SU-DHL-6 (cell line): ENCODE measurements at regions not wholly inside any gene's neighbourhood (a gene's known extent, or its start where the extent isn't known, plus 50 kb on each side); places are given as distances from the start of the nearest gene placed in this dataset.
"Not testable (repeated sequence)": the region's sequence is repeated elsewhere in the genome, so short reads cannot be mapped to it uniquely, and the experiment has no call there.

Experiments
- H2AFZ ChIP-seq: fragments of 200-600 bp; sonication (generic); 2 replicates; pipeline ENCODE4 v1.6.1; 2014; ENCODE audit warnings: low read depth, mild to moderate bottlenecking, moderate library complexity, mixed read lengths, antibody characterized with exemption, low read length; ENCODE audit not compliant: severe bottlenecking
- H3F3A ChIP-seq: fragments of 200-600 bp; shearing (Covaris generic); 2 replicates; pipeline ENCODE4 v1.6.0; 2016; ENCODE audit warnings: antibody characterized with exemption, mild to moderate bottlenecking; ENCODE audit not compliant: insufficient read depth
- H3K27ac ChIP-seq: fragments of 200-600 bp; sonication (generic); 2 replicates; pipeline ENCODE4 v1.5.1; 2016; ENCODE audit warnings: low read depth, mild to moderate bottlenecking, low read length, moderate library complexity, mixed read lengths
- H3K27me3 ChIP-seq: fragments of 200-600 bp; sonication (generic), shearing (Covaris generic); 2 replicates; pipeline ENCODE4 v1.6.0; 2014; ENCODE audit warnings: mild to moderate bottlenecking, low read length
- H3K36me3 ChIP-seq: fragments of 200-600 bp; sonication (generic); 2 replicates; pipeline ENCODE4 v1.6.1; 2014; ENCODE audit warnings: mild to moderate bottlenecking, low read length, mixed read lengths
- H3K4me2 ChIP-seq: fragments of 300-600, 200-600 bp; shearing (Covaris generic), sonication (generic); 2 replicates; pipeline ENCODE4 v1.6.0; 2014; ENCODE audit warnings: low read length, low read depth, mild to moderate bottlenecking; ENCODE audit not compliant: poor library complexity, severe bottlenecking
- H3K4me3 ChIP-seq: fragments of 200-600 bp; sonication (generic); 2 replicates; pipeline ENCODE4 v1.5.1; 2014; ENCODE audit warnings: antibody characterized with exemption, low read length, mild to moderate bottlenecking, mixed read lengths; ENCODE audit not compliant: insufficient read depth, poor library complexity, severe bottlenecking
- H3K79me2 ChIP-seq: fragments of 200-600 bp; sonication (generic); 2 replicates; pipeline ENCODE4 v1.6.1; 2014; ENCODE audit warnings: mild to moderate bottlenecking, low read length, moderate library complexity; ENCODE audit not compliant: insufficient read depth
- H3K9ac ChIP-seq: fragments of 200-600 bp; sonication (generic); 2 replicates; pipeline ENCODE4 v1.7.0; 2014; ENCODE audit warnings: mild to moderate bottlenecking, low read length
- H3K9me2 ChIP-seq: fragments of 200-600 bp; sonication (generic); replicated peaks from 2 replicates; pipeline ENCODE4 v1.6.1; 2014; ENCODE audit warnings: low read length; ENCODE audit not compliant: insufficient read depth
- H3K9me3 ChIP-seq: fragments of 200-600 bp; sonication (generic); 2 replicates; pipeline ENCODE4 v1.6.1; 2014; ENCODE audit warnings: low read length, mixed read lengths; ENCODE audit not compliant: insufficient read depth
- H4K20me1 ChIP-seq: fragments of 200-600 bp; sonication (generic); 2 replicates; pipeline ENCODE4 v1.6.1; 2014; ENCODE audit warnings: low read depth, mild to moderate bottlenecking, antibody characterized with exemption, low read length, moderate library complexity, mixed read lengths
- CTCF ChIP-seq: fragments of 200-600 bp; sonication (generic); IDR thresholded peaks from one replicate; pipeline ENCODE4 v1.5.1; 2017; ENCODE audit warnings: antibody characterized with exemption, mild to moderate bottlenecking, low read length, moderate library complexity; ENCODE audit not compliant: insufficient read depth, poor library complexity, severe bottlenecking
- EZH2phosphoT487 ChIP-seq: fragments of 200-600 bp; sonication (generic), shearing (Covaris generic); conservative IDR thresholded peaks from 2 replicates; pipeline ENCODE4 v1.6.1; 2018; ENCODE audit warnings: mild to moderate bottlenecking, antibody characterized with exemption, low read length, moderate library complexity, mixed read lengths

- no peaks in the 10 kb centered on the region for H3F3A ChIP-seq
- no peak overlapping the region for H3K27ac ChIP-seq
- no peak overlapping the region for H3K4me3 ChIP-seq
- H3K4me2 ChIP-seq: no peak overlapping the region
- H3K9me3 ChIP-seq: no peaks in the 10 kb centered on the region
- no peak overlapping the region for H3K9ac ChIP-seq
- H3K27me3 ChIP-seq: no peaks in the 10 kb centered on the region
- H3K79me2 ChIP-seq: no peaks in the 10 kb centered on the region
- no peak for TF ChIP-seq EZH2phosphoT487
- no peak for TF ChIP-seq CTCF
- H4K20me1 ChIP-seq: no peaks in the 10 kb centered on the region
- H3K36me3 ChIP-seq: no peaks in the 10 kb centered on the region
- H3K9me2 ChIP-seq: no peaks in the 10 kb centered on the region
- H2AFZ ChIP-seq: no peak overlapping the region
Observed at GRCh38 chr5:12951846-12952245, 992.6 kb downstream of the DNAH5 start.

- no peaks in the 10 kb centered on the region for H3K9me2 ChIP-seq
- H2AFZ ChIP-seq: no peak overlapping the region
- H3K9me3 ChIP-seq: no peaks in the 10 kb centered on the region
- H3K4me3 ChIP-seq: no peak overlapping the region
- H3K27me3 ChIP-seq: no peaks in the 10 kb centered on the region
- no peak for TF ChIP-seq CTCF
- no peak for TF ChIP-seq EZH2phosphoT487
- no peak overlapping the region for H3K27ac ChIP-seq
- H4K20me1 ChIP-seq: no peaks in the 10 kb centered on the region
- no peak overlapping the region for H3K4me2 ChIP-seq
- no peaks in the 10 kb centered on the region for H3K36me3 ChIP-seq
- H3K9ac ChIP-seq: no peak overlapping the region
- H3K79me2 ChIP-seq: no peaks in the 10 kb centered on the region
- no peaks in the 10 kb centered on the region for H3F3A ChIP-seq
Observed at GRCh38 chr5:12947379-12947778, 997.1 kb downstream of the DNAH5 start.

GRCh38 chr5:12945477-12945876 lies 999.0 kb downstream of the DNAH5 start:
- H3K9ac ChIP-seq, H3F3A ChIP-seq, H3K27me3 ChIP-seq, H3K9me3 ChIP-seq, H3K36me3 ChIP-seq, H3K27ac ChIP-seq, H3K79me2 ChIP-seq, H3K4me3 ChIP-seq, H3K4me2 ChIP-seq, H2AFZ ChIP-seq, H4K20me1 ChIP-seq, H3K9me2 ChIP-seq: not testable (repeated sequence)

GRCh38 chr5:12936221-12936620 lies 1008.3 kb downstream of the DNAH5 start:
- Histone ChIP-seq H3K9me2 (no peaks in the 10 kb centered on the region), H3K4me3 (no peak overlapping the region), H3K27me3 (no peaks in the 10 kb centered on the region), H3K4me2 (no peak overlapping the region), H3K9ac (no peak overlapping the region), H3K27ac (no peak overlapping the region), H3K36me3 (no peaks in the 10 kb centered on the region), H4K20me1 (no peaks in the 10 kb centered on the region), H2AFZ (no peak overlapping the region), H3F3A (no peaks in the 10 kb centered on the region), H3K9me3 (no peaks in the 10 kb centered on the region), H3K79me2 (no peaks in the 10 kb centered on the region)
- TF ChIP-seq CTCF (no peak), EZH2phosphoT487 (no peak)
